NCI-H345 (cell line): ENCODE measurements at regions not wholly inside any gene's neighbourhood (a gene's known extent, or its start where the extent isn't known, plus 50 kb on each side); places are given as distances from the start of the nearest gene placed in this dataset.

ENCODE experiments used
- DNase-seq: peaks from one replicate; lab custom pipeline; 2025; lab: John Stamatoyannopoulos, UW

- DNase-seq: no peak
Observed at GRCh38 chr12:114903083-114903691, 219.2 kb upstream of the TBX3 start.

GRCh38 chr12:114902665-114903064 is 218.7 kb upstream of the TBX3 start:
- DNase-seq: peak; percentile 93

GRCh38 chr12:114901316-114901715 is 217.3 kb upstream of the TBX3 start:
- DNase-seq: no peak

DNA sequence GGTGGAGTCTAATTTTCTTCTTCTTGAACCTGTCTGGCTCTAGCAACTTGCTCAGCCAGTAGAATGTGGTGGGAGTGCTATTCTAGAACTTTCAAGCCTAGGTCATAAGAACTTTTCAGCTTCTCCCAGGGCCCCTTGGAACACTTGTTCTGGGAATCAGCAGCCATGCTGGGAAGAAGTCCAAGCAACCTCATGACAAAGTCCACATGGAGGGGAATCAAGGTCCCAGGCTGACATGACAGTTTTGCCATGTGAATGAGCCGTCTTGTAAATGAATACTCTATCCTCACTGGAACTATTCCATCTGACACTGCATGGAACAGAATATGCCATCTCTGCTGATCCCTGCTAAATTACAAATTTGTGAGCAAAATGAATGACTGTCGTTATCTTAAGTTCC is 214.2 kb upstream of the TBX3 start:
- no peak for DNase-seq

GRCh38 chr12:114895827-114896226 is 211.9 kb upstream of the TBX3 start:
- DNase-seq: no peak

GRCh38 chr12:114895081-114895480 is 211.1 kb upstream of the TBX3 start:
- DNase-seq: no peak

DNA sequence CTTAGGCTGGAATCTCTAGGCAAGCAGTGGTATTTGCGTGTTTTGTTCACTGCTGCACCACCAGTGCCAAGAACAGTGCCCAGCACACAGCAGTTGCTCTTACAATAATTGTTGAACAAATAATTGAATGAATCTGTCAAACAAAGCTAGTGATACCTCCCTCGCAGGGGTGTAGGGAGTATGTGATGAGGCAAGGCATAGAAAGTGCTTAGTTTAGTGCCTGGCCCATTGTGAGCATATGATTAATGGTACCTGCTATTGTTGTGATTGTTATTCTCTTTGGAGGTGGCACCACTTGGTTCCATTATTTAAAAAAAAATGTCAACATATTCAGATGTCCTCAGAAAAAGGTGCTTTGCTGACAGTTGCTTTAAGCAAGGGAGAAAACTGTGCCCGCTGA is 210.1 kb upstream of the TBX3 start:
- DNase-seq: peak; percentile 97

GRCh38 chr12:114888928-114889584 is 205.1 kb upstream of the TBX3 start:
- DNase-seq: no peak

DNA sequence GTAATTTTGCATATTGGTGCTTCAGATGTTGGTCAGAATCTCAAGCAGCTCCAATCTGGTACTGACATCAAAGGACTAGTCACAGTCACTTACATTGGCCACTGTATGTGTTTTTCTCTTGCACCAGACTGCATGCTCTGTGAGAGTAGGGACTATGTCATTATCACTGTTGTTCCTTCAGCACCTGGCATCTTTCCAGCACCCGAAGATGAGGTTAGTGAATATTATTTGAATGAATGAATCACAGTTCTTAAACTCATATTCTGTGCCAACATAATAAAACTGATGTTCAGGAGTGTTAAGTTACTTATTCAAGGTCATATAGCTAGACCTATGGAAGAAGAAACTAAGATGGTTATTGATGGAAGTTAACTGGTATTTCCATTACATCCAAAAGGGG is 204.5 kb upstream of the TBX3 start:
- DNase-seq: peak; percentile 12

- DNase-seq: no peak
Observed at GRCh38 chr12:114885501-114885900, 201.5 kb upstream of the TBX3 start.

DNA sequence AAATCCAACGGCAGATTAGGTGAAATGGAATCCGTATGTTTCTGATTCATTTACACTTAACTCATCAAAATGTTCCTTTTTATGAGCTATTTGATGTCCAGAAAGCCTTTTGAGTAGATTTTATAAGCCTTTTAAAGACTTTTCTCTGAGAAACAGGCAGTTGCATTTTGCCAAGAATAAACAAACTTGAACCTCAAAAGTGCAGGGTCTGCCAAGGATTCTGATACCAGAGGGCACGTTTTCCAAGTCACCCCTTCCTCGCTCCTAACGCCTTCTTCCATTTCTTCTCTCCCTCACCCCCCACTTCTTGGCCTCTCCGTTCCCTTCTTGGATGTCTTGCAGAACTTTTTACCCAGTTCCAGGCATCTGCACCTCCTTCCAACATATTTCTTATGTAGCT is 200.6 kb upstream of the TBX3 start:
- no peak for DNase-seq

DNA sequence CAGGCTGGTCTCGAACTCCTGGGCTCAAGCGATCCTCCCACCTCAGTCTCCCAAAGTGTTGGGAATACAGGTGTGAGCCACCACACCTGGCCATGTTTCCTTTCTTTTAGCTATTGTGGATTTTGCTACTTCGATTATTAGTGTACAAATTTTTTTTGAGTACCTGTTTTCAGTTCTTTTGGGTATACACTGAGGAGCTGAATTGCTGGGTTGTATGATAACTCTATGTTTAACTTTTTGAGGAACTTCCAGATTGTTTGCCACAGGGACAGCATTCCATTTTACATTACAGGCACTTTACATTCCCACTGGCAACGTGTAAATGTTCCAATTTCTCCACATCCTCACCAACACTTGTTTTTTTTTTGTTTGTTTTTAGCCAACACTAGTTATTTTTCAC is 198.1 kb upstream of the TBX3 start:
- no peak for DNase-seq

- DNase-seq: no peak
Observed at GRCh38 chr12:114879354-114879753, 195.4 kb upstream of the TBX3 start.

- no peak for DNase-seq
Observed at GRCh38 chr12:114878781-114879180, 194.8 kb upstream of the TBX3 start.

DNA sequence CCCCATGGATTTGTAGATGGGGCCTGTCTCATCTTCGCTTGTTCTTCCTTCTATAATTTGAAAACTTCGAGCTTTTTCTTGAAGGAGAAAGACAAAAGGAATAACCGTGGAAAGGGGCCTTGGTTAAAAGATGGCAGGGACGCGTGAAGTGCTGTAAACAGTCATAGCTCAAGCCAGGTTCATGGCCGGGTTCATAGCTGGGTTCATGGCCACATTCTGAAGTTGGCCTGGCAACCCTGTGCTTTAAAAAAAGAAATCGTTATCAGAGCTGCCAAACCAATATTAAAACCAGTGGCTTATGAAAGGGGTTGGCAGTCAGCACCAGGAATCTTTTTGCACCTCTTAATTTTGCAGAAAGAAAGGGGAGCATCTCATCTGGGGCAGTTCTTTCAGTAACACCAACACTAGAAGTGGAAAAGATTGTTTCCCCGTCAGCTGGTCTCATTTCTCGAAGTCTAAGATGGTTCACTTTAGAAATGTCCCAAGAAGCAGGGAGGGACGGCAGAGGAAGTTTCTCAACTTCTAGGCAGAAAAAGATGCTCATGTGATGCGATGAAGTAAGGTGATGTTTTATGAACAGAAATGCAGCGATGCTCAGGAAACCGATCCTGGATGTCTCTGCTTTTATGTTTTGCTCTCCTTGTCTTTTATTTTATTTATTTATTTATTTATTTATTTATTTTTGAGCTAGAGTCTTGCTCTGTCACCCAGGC is 193.1 kb upstream of the TBX3 start:
- no peak for DNase-seq

- no peak for DNase-seq
Observed at GRCh38 chr12:114875313-114875712, 191.3 kb upstream of the TBX3 start.

GRCh38 chr12:114873656-114874055 is 189.7 kb upstream of the TBX3 start:
- DNase-seq: no peak

- DNase-seq: peak; percentile 27
Observed at GRCh38 chr12:114868995-114869834, 185.2 kb upstream of the TBX3 start.

DNA sequence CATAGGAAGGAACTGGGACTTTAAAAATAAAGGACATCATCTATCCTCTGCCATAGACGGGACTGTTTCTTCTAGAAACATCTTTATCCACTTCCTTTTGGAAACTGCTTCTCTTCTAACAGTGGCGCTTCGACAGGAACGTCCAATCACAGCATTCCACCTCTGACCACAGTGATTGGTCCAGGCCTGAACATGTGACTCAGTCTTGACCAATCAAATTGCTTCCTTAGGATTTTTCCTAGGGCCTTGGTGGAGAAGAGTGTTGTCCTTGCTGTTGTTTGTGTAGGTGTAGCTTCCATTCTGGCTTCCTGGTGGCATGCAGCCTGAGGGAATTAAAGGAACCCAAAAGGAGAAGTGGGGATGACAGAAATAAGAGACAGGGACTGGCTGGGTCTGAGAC is 182.4 kb upstream of the TBX3 start:
- no peak for DNase-seq

GRCh38 chr12:114864837-114865551 is 181.0 kb upstream of the TBX3 start:
- peak; percentile 36 for DNase-seq

DNA sequence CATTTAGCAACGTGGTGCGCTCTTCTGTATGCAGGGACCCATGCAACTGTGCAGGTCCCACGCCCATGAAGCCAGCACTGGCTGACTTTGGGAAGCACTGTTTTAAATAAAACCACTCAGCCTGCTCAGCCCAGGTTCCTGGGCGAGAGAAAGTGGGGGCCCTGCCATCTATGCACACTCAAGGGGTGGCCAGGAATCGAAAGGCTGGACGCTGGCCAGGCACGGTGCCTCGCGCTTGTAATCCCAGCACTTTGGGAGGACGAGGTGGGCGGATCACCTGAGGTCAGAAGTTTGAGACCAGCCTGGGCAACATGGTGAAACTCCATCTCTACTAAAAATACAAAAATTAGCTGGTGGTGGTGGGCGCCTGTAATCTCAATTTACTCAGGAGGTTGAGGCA is 179.9 kb upstream of the TBX3 start:
- no peak for DNase-seq

- DNase-seq: no peak
Observed at GRCh38 chr12:114860969-114861368, 177.0 kb upstream of the TBX3 start.
